Middle frontal gyrus (tissue), 1 donor: ENCODE measurements at regions not wholly inside any gene's neighbourhood (a gene's known extent, or its start where the extent isn't known, plus 50 kb on each side); places are given as distances from the start of the nearest gene placed in this dataset.

Experiments used
- DNase-seq: peaks from one replicate; pipeline ENCODE4 v3.0.0-alpha.2; 2015; ENCODE audit warnings: low spot score; ENCODE audit errors: extremely low spot score

GRCh38 chr12:92199819-92200576, 54.4 kb upstream of the BTG1 start:
- no peak for DNase-seq

GRCh38 chr12:92197815-92198214, 52.2 kb upstream of the BTG1 start:
- DNase-seq, result no peak

- DNase-seq, result no peak
Observed at GRCh38 chr12:92196368-92196767, 50.7 kb upstream of the BTG1 start.
